ENCODE measurements at regions not wholly inside any gene's neighbourhood (a gene's known extent, or its start where the extent isn't known, plus 50 kb on each side); places are given as distances from the start of the nearest gene placed in this dataset.

DNA sequence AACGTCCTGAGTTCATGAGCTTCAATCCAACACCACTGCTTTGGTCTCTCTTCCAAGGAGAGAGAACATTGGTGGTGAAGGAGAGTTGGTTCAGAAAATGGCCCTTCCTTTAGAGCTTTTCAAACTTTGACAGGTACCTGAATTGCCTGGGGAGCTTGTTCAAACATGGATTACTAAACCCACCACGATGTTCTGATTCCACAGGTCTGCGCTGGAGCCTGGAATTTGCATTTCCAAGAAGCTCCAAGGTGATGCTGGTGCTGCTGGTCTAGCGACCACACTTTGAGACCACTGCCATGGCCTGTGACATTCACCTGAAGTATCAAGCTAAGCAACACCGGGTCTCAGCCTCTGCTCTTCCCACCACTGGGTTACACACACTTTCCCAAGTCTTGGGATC is 60.2 kb downstream of the GSX1 start:
- no peak for TF ChIP-seq CTCF (conservative IDR thresholded peaks at IDR 0.05)
- no peak for TF ChIP-seq EZH2 (IDR thresholded peaks at IDR 0.05; ENCODE audit: low read depth)

All from PC-9 (cell line).